HG03521 (cell line): ENCODE measurements at regions not wholly inside any gene's neighbourhood (a gene's known extent, or its start where the extent isn't known, plus 50 kb on each side); places are given as distances from the start of the nearest gene placed in this dataset.

Experiments used
- ATAC-seq: cut with Tn5 transposase; IDR thresholded peaks from one replicate; pipeline ENCODE4 v1.9.1; 2021; ENCODE audit warnings: mild to moderate bottlenecking, moderate library complexity; ENCODE audit not compliant: unreplicated experiment

DNA sequence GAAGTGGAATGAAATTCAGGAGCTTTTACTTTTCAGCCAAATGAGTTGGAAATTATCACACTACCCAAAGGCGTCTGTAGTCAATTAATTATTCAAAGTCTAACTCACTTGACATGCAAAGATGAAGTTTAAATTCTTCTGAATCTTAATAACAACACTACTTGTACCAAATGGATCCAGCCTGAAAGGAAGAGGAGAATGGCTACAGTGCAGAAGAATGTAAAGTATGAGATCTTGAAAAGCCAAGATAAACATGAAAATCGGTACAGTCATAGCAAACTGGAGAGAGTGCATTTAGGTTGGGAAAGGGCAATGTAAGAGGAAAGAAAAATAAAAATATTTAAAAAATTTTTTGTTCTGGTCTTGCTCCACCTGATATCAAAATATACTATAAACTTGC lies 195.5 kb downstream of the SIM1 start:
- no peak for ATAC-seq

DNA sequence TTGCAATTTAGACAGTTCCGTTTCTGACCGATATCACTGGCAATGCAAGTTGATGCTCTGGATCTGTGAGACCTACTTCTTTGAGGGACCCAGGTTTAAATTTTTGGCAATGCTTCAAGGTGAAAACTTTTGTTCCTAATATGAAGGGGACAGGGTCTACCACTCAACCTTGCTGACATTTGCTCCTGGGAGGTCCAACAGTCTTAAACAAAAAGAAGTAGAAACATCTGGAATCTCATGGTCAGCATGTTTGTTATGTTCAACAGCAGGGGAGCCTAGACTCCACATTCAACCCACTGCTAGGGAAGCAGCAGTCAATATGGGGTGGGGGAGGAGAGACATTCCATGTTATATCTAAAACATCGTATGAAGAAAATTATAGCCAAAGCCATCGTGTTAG lies 196.4 kb downstream of the SIM1 start:
- no peak for ATAC-seq

DNA sequence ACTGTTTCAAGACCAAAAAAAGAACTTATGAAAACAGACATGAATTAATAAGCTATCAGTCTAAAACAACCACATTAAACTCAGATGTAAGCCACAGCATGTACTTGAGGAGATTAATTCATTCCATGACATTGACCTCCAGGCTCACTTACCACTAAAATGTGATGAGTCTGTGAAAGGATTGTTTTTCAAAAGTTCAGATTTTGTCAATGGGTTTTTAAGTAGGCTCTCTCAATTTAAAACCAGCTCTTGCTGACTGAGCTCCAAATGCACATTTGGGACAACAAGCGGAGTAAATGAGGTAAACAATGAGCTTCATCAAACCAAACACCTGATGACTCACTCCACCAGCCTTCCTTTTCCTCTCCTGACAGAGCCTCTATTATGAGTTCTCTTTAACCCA lies 197.0 kb downstream of the SIM1 start:
- ATAC-seq: no peak

DNA sequence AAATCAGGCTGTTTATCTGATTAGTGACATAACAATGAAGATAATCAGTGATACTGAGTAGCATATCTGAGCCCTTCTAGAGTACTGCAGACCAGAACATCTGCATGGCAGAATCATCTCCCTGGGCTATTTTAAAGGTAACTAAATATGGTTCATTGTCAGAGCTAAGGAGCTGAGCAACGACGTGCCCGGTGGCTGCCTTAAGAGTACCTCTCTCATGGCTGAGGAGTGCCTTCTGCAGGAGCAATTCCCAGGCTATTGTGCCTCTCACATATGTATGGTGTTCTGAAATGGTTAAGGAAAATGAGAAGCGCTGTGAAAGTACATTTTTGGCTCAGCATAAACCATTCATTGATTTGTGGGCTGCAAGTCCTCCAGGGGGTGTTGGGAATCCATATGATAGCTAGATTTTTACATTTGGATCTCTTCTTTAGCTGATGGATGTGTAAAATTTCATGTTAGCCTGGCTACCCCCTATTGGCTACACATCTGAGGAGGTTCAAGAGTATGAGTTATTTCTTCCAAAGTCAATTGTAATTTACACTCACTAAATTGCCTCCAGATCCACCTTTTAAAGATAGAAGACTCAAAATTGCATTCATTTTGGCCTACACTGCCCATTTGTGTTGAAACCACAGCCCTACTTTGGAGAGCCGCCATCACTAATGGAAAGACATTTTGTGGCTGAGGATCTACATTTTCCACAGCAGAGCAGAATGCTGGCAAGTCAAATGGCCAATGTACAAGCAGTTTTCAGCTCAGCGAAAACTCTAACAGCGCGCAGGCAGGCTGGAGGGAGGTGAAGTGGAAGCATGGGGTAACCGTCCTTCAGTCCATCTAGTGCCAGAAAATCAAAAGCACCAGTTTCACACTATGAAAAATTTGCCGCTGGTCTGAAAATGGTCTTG lies 198.0 kb downstream of the SIM1 start:
- no peak for ATAC-seq

DNA sequence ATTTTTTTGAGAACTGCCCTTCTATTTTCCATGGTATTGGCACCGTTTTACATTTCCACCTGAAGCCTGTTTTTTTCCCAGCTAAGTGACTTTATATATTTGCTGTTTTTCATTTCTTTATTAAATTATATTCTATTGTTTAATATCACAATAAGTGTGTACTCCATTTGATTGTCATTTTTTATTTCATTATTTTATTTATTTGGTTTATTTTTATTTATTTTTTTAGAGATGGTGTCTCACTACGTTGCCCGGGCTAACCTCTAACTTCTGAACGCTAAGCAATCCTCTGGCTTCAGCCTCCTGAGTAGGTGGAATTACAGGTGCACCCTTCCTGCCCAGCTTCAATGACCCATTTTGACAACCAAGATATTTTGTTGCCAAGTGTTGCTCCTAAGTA lies 202.6 kb downstream of the SIM1 start:
- ATAC-seq: no peak

DNA sequence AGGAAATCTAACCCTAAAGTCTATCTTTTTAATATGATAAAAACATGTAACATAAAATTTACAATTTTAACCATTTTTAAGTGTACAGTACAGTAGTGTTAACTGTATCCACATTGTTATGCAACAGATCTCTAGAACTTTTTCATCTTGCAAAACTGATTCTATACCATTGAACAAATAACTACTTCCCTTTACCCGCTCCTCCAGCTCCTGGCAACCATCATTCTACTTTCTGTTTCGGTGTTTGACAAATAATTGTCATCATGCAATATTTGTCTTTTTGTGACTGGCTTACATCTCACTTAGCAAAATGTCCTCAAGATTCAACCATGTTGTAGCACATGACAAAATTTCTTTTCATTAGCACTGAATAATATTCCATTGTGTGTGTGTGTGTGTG lies 203.2 kb downstream of the SIM1 start:
- no peak for ATAC-seq

DNA sequence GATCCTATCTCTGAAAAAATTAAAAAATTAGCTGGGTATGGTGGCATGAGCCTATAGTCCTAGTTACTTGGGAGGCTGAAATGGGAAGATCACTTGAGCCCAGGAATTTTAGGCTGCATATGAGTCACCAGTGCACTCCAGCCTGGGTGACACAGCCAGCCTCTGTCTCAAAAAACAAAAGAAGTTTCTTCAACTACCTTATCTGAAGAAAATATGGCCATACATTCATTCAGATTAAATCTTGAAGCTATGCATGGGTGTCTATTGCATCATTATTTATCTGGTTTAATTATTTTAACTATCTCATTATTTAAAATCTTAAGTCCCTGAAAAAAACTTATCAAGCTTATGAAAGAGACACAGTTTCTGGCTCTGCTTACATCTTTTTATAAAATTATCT lies 204.1 kb downstream of the SIM1 start:
- ATAC-seq: no peak

DNA sequence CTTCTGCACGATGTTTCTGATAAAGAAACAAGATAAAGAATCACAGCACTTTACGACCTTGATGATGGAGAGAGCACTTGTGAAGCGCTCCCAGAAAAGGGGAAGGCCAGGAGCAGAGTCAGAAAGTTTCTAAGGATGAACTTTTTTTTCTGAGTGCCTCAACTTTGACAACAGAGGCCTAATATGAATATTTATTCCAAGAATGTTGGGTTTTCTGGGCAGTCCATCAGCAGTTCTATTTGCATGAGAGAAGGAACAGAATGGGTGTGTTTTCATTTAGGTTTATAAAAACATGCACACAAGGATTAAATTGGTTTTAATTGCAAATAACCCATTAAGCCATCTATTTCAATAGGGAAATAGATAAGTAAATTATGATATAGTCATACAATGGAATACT lies 204.9 kb downstream of the SIM1 start:
- no peak for ATAC-seq

DNA sequence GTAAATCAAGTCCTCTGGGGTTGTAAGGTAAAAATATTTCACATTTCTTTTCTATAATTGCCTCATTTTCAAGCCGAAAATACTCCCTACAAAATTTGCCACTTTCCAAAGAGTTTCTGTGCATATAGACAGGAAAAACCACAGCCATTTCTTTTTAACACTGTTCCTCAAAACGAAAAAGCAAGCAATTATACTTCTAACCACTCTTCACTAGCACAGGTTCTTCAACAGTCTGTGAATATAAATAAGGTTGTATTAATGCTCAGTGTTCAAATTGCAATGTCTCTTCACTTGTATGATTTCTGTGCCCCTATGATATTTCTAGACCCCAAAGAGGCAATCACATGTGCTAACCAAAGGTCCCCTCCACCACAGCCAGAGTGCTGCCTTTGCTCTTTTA lies 206.0 kb downstream of the SIM1 start:
- ATAC-seq: no peak

DNA sequence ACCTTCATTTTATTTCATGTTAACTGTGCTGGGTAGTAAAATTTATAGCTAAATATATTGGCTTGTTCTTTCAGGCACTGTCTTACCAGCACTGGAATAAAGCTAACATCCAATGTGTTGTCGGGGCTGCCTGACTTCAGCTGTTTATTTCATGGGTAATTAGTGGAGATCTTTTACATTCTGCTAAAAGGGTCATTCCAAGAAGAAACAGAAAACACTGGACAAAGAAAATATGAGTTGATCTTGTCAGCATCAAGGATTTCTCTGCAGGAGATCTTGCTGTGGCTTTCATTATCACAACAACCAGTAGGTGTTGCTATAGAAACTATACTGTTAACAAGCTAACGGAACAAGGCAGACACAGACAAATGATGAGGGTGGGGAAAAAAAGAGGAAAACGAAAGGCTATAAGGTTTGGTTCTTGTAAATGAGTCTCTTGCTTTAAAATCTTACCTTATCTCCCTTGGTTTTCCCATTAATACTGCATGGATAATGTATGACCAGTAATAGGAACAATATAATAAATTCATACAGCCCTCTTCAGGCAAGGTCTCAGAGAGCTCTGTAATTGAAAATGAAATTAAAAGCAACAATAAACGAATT lies 206.8 kb downstream of the SIM1 start:
- ATAC-seq: peak; percentile 91

DNA sequence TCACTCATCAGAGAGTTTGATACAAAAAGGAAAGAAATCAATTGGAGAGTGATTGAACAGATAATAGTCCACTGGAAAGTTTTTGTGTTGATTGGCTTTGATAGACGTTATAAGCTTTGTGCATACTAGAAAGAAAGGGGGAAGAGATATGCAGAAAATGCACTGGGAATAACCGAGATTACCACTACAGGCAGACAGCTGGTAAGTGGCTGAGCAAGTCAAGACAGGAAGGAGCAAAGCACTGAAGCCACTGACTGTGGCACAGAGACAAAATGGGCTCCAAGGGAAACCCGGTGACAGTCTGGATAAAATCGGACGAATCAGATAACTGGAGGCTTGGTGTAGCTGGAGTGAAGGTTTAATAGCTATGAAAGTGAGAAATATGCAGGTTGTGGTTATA lies 209.0 kb downstream of the SIM1 start:
- ATAC-seq: no peak

DNA sequence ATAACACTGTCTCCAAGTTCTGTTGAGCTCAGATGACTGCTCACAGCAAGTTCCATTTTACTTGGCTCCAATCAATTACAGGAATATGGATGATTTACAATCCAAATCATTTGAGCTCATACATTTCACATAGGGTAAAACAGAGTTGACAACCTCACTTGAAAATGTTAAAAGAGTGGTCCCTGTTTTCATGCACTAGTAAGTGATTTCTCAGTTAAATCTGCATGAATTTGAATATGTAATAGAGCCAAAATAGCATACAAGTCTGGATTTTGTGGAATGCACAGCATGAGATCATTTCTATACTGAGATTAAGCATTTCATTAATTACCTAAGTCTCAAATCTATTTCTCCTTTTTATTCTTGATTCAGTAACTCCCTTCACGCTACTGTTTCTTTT lies 217.6 kb downstream of the SIM1 start:
- no peak for ATAC-seq

DNA sequence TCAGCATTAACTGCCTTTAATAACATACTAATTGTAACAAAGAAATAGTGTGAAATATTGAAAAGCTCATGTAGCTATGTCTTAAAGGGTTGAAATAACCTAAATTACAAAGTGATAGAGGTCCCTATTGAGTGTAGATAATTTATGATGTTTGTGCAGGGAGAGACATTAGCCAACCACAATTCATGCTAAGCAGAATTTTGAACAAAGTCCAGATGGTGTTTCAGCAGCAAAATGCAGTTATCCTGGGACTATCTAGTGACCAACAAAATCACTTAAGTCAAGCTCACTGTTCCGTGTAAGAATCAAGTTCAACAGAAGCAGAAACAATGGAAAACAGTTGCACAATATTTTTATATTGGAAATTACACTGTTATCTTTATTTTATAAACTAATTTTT lies 218.5 kb downstream of the SIM1 start:
- no peak for ATAC-seq

DNA sequence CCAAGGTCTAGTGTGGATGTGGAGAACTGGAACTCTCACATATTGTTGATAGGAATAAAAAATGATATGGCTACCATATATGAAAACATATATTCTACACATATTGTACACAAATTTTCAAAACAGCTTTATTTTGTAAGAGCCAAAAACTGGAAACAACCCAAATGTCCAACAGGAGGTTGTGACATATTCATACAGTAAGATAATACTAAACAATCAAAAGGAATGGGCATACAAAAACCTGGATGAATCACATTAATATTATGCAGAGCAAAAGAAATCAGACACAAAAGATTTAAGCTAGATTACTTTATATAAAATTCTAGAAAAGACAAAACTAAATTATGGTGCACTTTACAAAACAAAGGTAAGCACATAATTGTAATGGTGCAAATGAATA lies 223.9 kb downstream of the SIM1 start:
- ATAC-seq: no peak

DNA sequence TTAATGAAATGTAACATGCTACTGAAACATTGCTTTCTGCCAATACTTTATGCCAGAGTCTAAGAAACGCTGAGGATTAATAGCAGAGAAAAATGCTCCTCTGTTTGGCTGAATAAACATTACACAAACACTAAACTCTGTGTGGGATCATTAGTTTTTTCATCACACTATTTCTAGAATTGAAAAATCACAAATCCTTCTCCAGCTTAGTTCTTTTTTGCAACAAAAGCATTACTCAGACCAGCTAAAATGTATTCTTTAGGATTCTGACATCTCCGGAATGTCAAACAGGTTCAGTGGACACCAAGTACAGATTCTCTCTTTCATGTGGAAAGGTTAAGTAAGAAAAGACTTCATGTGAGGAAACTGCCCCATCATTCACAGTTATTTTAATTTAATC lies 226.9 kb downstream of the SIM1 start:
- no peak for ATAC-seq

DNA sequence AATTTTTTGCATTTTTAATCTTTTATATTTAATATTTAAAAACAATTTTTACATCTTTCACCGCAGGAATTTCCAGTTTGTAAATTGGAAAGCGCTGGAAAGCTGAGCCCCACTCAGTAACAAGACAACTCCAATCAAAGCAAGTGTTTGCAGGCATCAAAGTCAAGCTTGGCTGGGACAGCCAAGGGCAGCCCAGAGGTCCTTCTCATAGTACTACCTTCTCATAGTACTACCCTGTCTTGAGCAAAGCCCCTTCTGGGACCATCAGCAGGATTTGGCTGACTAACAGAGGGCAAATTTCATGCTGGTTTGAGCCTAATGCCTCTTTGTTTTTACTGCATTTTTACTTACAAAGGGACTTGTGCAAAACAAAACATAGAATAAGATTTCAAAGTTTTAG lies 228.3 kb downstream of the SIM1 start:
- no peak for ATAC-seq

DNA sequence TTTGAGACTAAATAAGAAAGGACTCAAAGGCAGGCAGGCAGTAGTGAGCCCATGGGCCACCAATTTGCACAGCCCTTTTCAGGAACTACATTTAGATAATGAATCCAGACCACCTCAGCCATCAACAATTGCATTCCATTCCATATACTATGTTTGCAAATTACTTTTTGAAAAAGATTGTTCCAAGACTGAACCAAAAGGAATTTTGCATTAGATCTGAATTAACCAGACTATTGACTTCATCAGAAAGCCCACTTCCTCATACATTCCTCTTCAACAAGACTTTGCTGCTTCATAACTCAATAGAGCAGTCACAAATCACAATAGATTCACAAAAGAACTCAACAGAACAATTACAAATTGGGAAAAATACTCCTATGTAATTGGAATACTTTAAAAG lies 229.1 kb downstream of the SIM1 start:
- ATAC-seq: no peak

DNA sequence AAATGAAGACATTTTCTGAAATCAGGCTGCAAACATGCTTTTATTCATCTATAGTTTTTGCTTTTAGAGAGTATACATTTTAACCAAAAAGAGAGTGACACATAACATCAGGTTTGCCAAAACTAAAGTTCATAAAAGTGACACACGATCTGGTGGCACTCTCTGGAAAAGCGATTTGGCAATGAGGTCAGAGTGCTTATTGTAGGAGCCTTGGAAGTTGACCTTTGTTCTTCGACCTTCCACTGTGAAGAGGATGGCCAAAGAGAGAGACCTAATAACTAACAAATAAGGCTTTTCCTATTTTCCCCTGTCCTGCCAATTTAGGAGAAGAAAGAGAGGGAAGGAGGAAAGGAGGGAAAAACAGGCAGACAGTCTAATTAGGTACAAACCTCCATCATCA lies 230.1 kb downstream of the SIM1 start:
- ATAC-seq: no peak

DNA sequence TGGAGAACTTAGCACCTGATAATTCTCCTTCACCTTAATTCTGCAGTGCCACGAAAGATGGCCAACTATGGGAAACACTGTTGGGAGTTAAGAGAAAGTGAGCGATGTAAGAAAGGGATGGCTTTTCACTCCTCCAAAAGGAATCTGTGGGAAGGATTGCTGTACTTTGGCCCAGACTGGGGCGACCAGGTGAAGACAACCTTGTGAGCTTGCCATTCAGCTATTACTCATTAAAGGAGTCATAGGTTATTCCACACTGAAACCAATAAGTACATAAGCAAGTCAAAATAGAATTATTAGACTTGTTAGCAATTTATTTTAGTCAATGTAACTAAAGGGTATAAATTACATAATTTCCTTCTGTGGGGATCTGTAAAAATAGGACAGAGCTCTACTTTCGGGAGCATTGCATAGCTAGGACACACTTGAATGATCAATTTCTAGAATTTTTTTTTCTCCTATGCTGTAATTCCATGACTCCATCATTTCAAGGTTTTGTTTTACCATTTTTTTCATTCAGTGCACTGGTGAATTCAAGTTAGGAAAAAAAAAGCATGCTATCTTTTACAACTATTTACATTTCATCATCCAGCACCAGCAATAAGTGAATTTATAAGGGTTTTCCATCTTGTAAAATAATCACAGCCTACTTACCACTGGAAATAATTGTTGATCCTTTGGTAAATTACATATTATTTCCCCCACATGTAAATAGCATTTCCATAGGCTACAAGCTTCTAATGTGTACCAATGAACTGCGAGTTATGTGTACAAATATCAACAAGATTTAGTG lies 231.7 kb downstream of the SIM1 start:
- no peak for ATAC-seq

DNA sequence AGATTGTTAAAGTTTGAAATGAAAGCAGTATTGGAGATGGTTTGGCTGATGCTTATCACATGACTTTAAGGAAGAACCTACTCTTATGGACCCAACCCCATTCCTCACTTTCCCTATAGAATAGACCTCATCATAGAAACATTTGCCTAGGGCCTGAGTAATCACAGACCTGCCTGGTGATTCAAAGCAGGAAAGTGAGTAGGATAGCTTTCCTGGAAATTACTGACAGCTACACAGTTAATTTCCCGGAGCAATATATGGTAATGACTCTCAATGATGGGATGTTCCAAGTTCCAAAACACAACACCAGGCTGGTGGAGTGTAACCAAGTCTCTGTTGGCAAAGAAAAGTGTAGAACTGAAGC lies 233.8 kb downstream of the SIM1 start:
- ATAC-seq: no peak

DNA sequence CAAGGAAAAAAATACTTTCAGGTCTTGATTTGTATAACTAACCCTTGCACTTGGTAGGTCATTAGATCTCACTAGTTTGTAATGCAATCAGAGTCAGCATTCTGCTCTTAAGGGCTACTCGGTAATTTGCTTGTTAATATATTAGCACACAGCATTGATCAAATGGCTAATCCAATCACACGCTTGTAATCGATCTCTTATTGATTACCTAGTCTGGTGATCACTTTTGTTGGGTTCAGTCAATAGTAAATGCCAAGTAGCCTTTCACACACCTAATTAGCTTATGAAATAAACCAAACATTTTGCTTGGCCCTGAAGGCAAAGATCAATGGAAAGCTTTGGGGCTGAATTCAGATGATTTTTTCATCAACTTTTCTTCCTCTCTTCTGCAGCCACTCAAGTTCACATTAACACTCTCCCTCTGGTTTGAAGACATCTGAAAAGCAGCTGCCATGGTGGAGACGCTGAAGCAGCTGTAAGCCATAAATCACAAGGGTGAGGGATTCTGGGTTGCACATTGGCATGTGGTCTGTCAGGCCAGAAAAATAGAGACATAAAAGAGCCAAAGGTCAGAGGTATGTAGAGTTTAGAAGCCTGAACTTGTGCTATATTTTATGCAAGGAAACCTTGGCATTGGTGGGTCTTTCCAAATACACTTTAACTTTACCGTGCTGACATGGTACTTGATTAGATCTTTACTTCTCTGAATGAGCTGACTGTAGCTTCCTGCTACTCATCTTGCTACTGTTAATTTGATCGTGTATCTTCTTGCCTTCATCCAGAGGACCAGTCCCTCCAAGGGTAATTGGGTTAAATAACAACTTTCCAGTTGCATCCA lies 234.4 kb downstream of the SIM1 start:
- no peak for ATAC-seq
